A673 (cell line): ENCODE measurements at regions not wholly inside any gene's neighbourhood (a gene's known extent, or its start where the extent isn't known, plus 50 kb on each side); places are given as distances from the start of the nearest gene placed in this dataset.
"Not testable (repeated sequence)": the region's sequence is repeated elsewhere in the genome, so short reads cannot be mapped to it uniquely, and the experiment has no call there.

Experiments used
- BruUV-seq: library from RNA; stranded (reverse); fragments of 400-500 nt; replicated peaks from 2 replicates; lab custom pipeline; 2021; lab: Mats Ljungman, UMichigan
- CTCF ChIA-PET: fragments of 300-600 bp; sonication (Branson Sonifier 250); formaldehyde crosslinking; loops from one replicate; lab custom pipeline; 2022; ENCODE audit warnings: antibody characterized with exemption; lab: Charles Lee
- POLR2A ChIA-PET: fragments of 300-600 bp; sonication (Branson Sonifier 250); formaldehyde crosslinking; loops from one replicate; lab custom pipeline; 2022; ENCODE audit warnings: antibody characterized with exemption; ENCODE audit not compliant: low non-redundant PET; lab: Charles Lee
- DNase-seq: peaks from one replicate; pipeline ENCODE4 v3.0.0-alpha.2; 2015; ENCODE audit warnings: low spot score
- H3K27ac ChIP-seq: fragments of 200-600 bp; sonication (generic); 2 replicates; pipeline ENCODE4 v1.5.1; 2016; ENCODE audit warnings: mixed run types, low read depth, mild to moderate bottlenecking, mixed read lengths, antibody characterized with exemption, low read length; ENCODE audit not compliant: poor library complexity, severe bottlenecking
- H3K27me3 ChIP-seq: fragments of 200-600 bp; sonication (generic); replicated peaks from 2 replicates; pipeline ENCODE4 v1.6.1; 2017; ENCODE audit warnings: mixed run types, low read depth, mild to moderate bottlenecking, mixed read lengths, antibody characterized with exemption, low read length; ENCODE audit not compliant: insufficient read depth, poor library complexity
- H3K36me3 ChIP-seq: fragments of 200-600 bp; sonication (generic); 2 replicates; pipeline ENCODE4 v1.6.1; 2016; ENCODE audit warnings: mixed run types, mild to moderate bottlenecking, mixed read lengths, antibody characterized with exemption, low read length; ENCODE audit not compliant: insufficient read depth, poor library complexity, severe bottlenecking
- H3K4me1 ChIP-seq: fragments of 200-600 bp; sonication (generic); 2 replicates; pipeline ENCODE4 v1.6.1; 2017; ENCODE audit warnings: mixed run types, mild to moderate bottlenecking, mixed read lengths, antibody characterized with exemption, low read length; ENCODE audit not compliant: insufficient read depth, poor library complexity, severe bottlenecking
- H3K4me3 ChIP-seq: fragments of 200-600 bp; sonication (generic); 2 replicates; pipeline ENCODE4 v1.5.1; 2016; ENCODE audit warnings: low read depth, mixed run types, mild to moderate bottlenecking, mixed read lengths, low read length; ENCODE audit not compliant: poor library complexity, severe bottlenecking
- H3K9me3 ChIP-seq: fragments of 200-600 bp; sonication (generic); 2 replicates; pipeline ENCODE4 v1.6.1; 2016; ENCODE audit warnings: mixed run types, low read depth, mild to moderate bottlenecking, mixed read lengths, antibody characterized with exemption, low read length; ENCODE audit not compliant: poor library complexity, severe bottlenecking
- CTCF ChIP-seq: fragments of 300-800, 200-600 bp; sonication (generic); conservative IDR thresholded peaks from 2 replicates; pipeline ENCODE4 v1.5.1; 2017; ENCODE audit warnings: low read depth, mild to moderate bottlenecking, antibody characterized with exemption, low read length, moderate library complexity, mixed read lengths
- EZH2 ChIP-seq: fragments of 200-600 bp; sonication (generic); IDR thresholded peaks from 2 replicates; pipeline ENCODE4 v1.6.1; 2017; ENCODE audit warnings: borderline replicate concordance, low read depth, mild to moderate bottlenecking, mixed read lengths, antibody characterized with exemption, low read length; ENCODE audit not compliant: poor library complexity, severe bottlenecking
- intact Hi-C: fragments of 100-400 bp; cut with micrococcal nuclease; formaldehyde crosslinking; loops from one replicate; pipeline ENCODE4 v1.10.0; 2022; ENCODE audit not compliant: unreplicated experiment

- BruUV-seq: no TSS peak
- TF ChIP-seq CTCF (no peak), EZH2 (no peak)
- Histone ChIP-seq H3K27ac (no peak overlapping the region), H3K9me3 (no peaks in the 10 kb centered on the region), H3K36me3 (no peaks in the 10 kb centered on the region), H3K27me3 (no peaks in the 10 kb centered on the region), H3K4me1 (no peaks in the 10 kb centered on the region), H3K4me3 (no peak overlapping the region)
- CTCF ChIA-PET: no interaction called here
- POLR2A ChIA-PET: no interaction called here
- intact Hi-C loops: no loop called here
- DNase-seq: no peak
Observed at GRCh38 chr3:35257641-35258040, 381.7 kb upstream of the ARPP21 start.

GRCh38 chr3:35262406-35262805 is 376.9 kb upstream of the ARPP21 start:
- no peak for DNase-seq
- intact Hi-C loops: no loop called here
- Histone ChIP-seq H3K27ac (no peak overlapping the region), H3K27me3 (no peaks in the 10 kb centered on the region), H3K36me3 (no peaks in the 10 kb centered on the region), H3K9me3 (no peaks in the 10 kb centered on the region), H3K4me1 (no peaks in the 10 kb centered on the region), H3K4me3 (no peak overlapping the region)
- TF ChIP-seq CTCF (no peak), EZH2 (no peak)
- POLR2A ChIA-PET: no interaction called here
- CTCF ChIA-PET: no interaction called here
- BruUV-seq: no TSS peak

- CTCF ChIA-PET: no interaction called here
- intact Hi-C loops: no loop called here
Observed at GRCh38 chr3:35263477-35263876, 375.8 kb upstream of the ARPP21 start.

GRCh38 chr3:35266065-35266464 is 373.3 kb upstream of the ARPP21 start:
- H3K4me1 ChIP-seq, DNase-seq, H3K27ac ChIP-seq, H3K27me3 ChIP-seq, H3K4me3 ChIP-seq, intact Hi-C loops, POLR2A ChIA-PET, CTCF ChIA-PET, H3K36me3 ChIP-seq, H3K9me3 ChIP-seq, BruUV-seq: not testable (repeated sequence)

More at GRCh38 chr3:35263477-35263876, 375.8 kb upstream of the ARPP21 start:
- no peaks in the 10 kb centered on the region for H3K36me3 ChIP-seq
- DNase-seq: no peak
- no peak for TF ChIP-seq CTCF
- no peak overlapping the region for H3K27ac ChIP-seq
- no peaks in the 10 kb centered on the region for H3K9me3 ChIP-seq
- no peaks in the 10 kb centered on the region for H3K27me3 ChIP-seq
- POLR2A ChIA-PET: no interaction called here
- no TSS peak for BruUV-seq
- no peak overlapping the region for H3K4me3 ChIP-seq
- H3K4me1 ChIP-seq: no peaks in the 10 kb centered on the region
